ENCODE measurements at regions not wholly inside any gene's neighbourhood (a gene's known extent, or its start where the extent isn't known, plus 50 kb on each side); places are given as distances from the start of the nearest gene placed in this dataset.

- TF ChIP-seq CTCF (conservative IDR thresholded peaks at IDR 0.05 in 1 of 2, IDR thresholded peaks at IDR 0.05 in 1 of 2; ENCODE audit: low read depth in 1 of 2, low read length in 2 of 2) (no peak), EZH2 (IDR thresholded peaks at IDR 0.05; ENCODE audit: low read length, missing control alignments) (no peak)
Measured at GRCh38 chr5:114839360-114839759, 330.3 kb downstream of the TRIM36 start.

Data from fibroblast of lung (primary cell).